ENCODE measurements at regions not wholly inside any gene's neighbourhood (a gene's known extent, or its start where the extent isn't known, plus 50 kb on each side); places are given as distances from the start of the nearest gene placed in this dataset.
"Not testable (repeated sequence)": the region's sequence is repeated elsewhere in the genome, so short reads cannot be mapped to it uniquely, and the experiment has no call there.

GRCh38 chr9:74092491-74092834 is 404.7 kb upstream of the RORB start:
- POLR2A ChIA-PET, result no interaction called here
- Histone ChIP-seq H2AFZ (ENCODE audit: low read depth) (no peak overlapping the region), H3K4me2 (no peak overlapping the region), H4K20me1 (ENCODE audit: insufficient read depth) (no peaks in the 10 kb centered on the region), H3K4me3 (ENCODE audit: low read depth in 2 of 2, low read length in 1 of 2) (no peak overlapping the region), H3K36me3 (replicated peaks in 1 of 2; ENCODE audit: control insufficient read depth in 1 of 2, insufficient read depth in 2 of 2, low read length in 1 of 2) (no peaks in the 10 kb centered on the region), H3K79me2 (ENCODE audit: insufficient read depth) (no peaks in the 10 kb centered on the region), H3K9ac (no peak overlapping the region), H3F3A (replicated peaks; ENCODE audit: insufficient read depth) (no peaks in the 10 kb centered on the region), H3K27ac (ENCODE audit: low read depth in 2 of 2, low read length in 1 of 2) (no peak overlapping the region), H3K4me1 (ENCODE audit: control insufficient read depth in 1 of 2, insufficient read depth in 2 of 2, low read depth in 1 of 2, low read length in 1 of 2) (no peaks in the 10 kb centered on the region), H3K9me3 (no peaks in the 10 kb centered on the region), H3K9me2 (no peaks in the 10 kb centered on the region), H3K27me3 (ENCODE audit: insufficient read depth) (no peaks in the 10 kb centered on the region)
- CTCF ChIA-PET, result no interaction called here
- no peak for DNase-seq
- TF ChIP-seq SMC3 (IDR thresholded peaks at IDR 0.05; ENCODE audit: low read depth, low read length), result no peak
- no peak for TF ChIP-seq TCF12 (IDR thresholded peaks at IDR 0.05)
- TF ChIP-seq RXRA (IDR thresholded peaks at IDR 0.05; ENCODE audit: borderline replicate concordance, low read depth), result no peak
- TF ChIP-seq JUND (IDR thresholded peaks at IDR 0.05), result no peak
- TF ChIP-seq, protein P1, sequence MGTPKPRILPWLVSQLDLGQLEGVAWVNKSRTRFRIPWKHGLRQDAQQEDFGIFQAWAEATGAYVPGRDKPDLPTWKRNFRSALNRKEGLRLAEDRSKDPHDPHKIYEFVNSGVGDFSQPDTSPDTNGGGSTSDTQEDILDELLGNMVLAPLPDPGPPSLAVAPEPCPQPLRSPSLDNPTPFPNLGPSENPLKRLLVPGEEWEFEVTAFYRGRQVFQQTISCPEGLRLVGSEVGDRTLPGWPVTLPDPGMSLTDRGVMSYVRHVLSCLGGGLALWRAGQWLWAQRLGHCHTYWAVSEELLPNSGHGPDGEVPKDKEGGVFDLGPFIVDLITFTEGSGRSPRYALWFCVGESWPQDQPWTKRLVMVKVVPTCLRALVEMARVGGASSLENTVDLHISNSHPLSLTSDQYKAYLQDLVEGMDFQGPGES (IDR thresholded peaks at IDR 0.05; ENCODE audit: low read depth, low read length), result no peak
- no peak for TF ChIP-seq FOXJ3 (CRISPR knock-in tag; IDR thresholded peaks at IDR 0.05)
- TF ChIP-seq FOXM1 (IDR thresholded peaks at IDR 0.05; ENCODE audit: low read depth), result no peak
- no peak for TF ChIP-seq YY1 (IDR thresholded peaks at IDR 0.05; ENCODE audit: low read depth)
- 12% methylated on average over 1 of the region's 1 CpG for WGBS (ENCODE audit: low lambda C conversion rate)

DNA sequence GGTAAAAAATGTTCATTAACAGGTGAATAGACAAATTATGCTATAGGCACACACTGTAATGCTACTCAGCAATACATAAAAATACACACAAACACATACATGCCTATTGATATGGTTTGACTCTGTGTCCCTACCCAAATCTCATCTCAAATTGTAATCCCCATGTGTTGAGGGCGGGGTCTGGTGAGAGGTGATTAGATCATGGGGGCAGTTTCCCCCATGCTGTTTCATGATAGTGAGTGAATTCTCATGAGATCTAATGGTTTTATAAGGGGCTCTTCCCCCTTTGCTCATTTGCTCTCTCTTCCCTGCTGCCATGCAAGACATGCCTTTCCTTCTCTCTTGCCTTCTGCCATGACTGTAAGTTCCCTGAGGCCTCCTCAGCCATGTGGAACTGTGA is 403.1 kb upstream of the RORB start:
- H3F3A ChIP-seq (replicated peaks; ENCODE audit: insufficient read depth); H3K4me2 ChIP-seq; H3K4me3 ChIP-seq (ENCODE audit: low read depth in 2 of 2, low read length in 1 of 2); H3K36me3 ChIP-seq (replicated peaks in 1 of 2; ENCODE audit: control insufficient read depth in 1 of 2, insufficient read depth in 2 of 2, low read length in 1 of 2); H3K27ac ChIP-seq (ENCODE audit: low read depth in 2 of 2, low read length in 1 of 2); POLR2A ChIA-PET; H3K9me3 ChIP-seq; CTCF ChIA-PET; H3K9ac ChIP-seq; DNase-seq; H3K79me2 ChIP-seq (ENCODE audit: insufficient read depth); H3K27me3 ChIP-seq (ENCODE audit: insufficient read depth); H4K20me1 ChIP-seq (ENCODE audit: insufficient read depth); H2AFZ ChIP-seq (ENCODE audit: low read depth); H3K4me1 ChIP-seq (ENCODE audit: control insufficient read depth in 1 of 2, insufficient read depth in 2 of 2, low read depth in 1 of 2, low read length in 1 of 2); H3K9me2 ChIP-seq: not testable (repeated sequence)
- 0% methylated on average over 1 of the region's 1 CpG for whole genome bisulfite sequencing (ENCODE audit: low lambda C conversion rate)

DNA sequence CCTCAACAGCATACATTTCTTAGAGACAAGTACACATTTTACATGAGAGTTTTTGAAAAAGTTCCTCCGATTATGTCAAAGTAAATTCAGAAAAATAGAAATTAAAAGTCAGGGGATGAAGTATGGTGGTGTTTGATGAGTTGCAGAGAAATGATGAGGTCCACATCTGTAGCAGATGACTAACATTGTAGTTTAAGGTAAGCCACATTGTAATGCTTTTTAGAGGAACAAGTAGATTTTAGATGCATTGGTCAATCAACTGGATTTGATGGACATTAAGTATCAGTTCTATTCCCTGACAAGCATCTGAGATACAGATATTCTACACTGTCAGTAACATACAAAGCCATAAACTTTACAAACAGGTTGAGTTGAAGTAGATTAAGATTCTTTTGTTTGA is 402.4 kb upstream of the RORB start:
- Histone ChIP-seq H3K9me2 (no peaks in the 10 kb centered on the region), H3K9me3 (no peaks in the 10 kb centered on the region), H4K20me1 (ENCODE audit: insufficient read depth) (no peaks in the 10 kb centered on the region), H3F3A (replicated peaks; ENCODE audit: insufficient read depth) (no peaks in the 10 kb centered on the region), H3K9ac (no peak overlapping the region), H2AFZ (ENCODE audit: low read depth) (no peak overlapping the region), H3K27ac (ENCODE audit: low read depth in 2 of 2, low read length in 1 of 2) (no peak overlapping the region), H3K4me2 (no peak overlapping the region), H3K79me2 (ENCODE audit: insufficient read depth) (no peaks in the 10 kb centered on the region), H3K27me3 (ENCODE audit: insufficient read depth) (no peaks in the 10 kb centered on the region), H3K36me3 (replicated peaks in 1 of 2; ENCODE audit: control insufficient read depth in 1 of 2, insufficient read depth in 2 of 2, low read length in 1 of 2) (no peaks in the 10 kb centered on the region), H3K4me1 (ENCODE audit: control insufficient read depth in 1 of 2, insufficient read depth in 2 of 2, low read depth in 1 of 2, low read length in 1 of 2) (no peaks in the 10 kb centered on the region), H3K4me3 (ENCODE audit: low read depth in 2 of 2, low read length in 1 of 2) (no peak overlapping the region)
- ChIA-PET CTCF (no interaction called here), POLR2A (no interaction called here)
- WGBS (ENCODE audit: low lambda C conversion rate), result 21% methylated on average over 1 of the region's 1 CpG
- no peak for DNase-seq
- TF ChIP-seq EZH2phosphoT487 (IDR thresholded peaks at IDR 0.05; ENCODE audit: borderline replicate concordance, low read depth), result no peak
- TF ChIP-seq TCF12 (IDR thresholded peaks at IDR 0.05), result no peak
- TF ChIP-seq MXI1 (IDR thresholded peaks at IDR 0.05; ENCODE audit: low read depth, low read length), result no peak
- TF ChIP-seq ELF1 (IDR thresholded peaks at IDR 0.05), result no peak
- TF ChIP-seq TEAD4 (IDR thresholded peaks at IDR 0.05; ENCODE audit: borderline replicate concordance, insufficient read depth), result no peak
- no peak for TF ChIP-seq FOXJ3 (CRISPR knock-in tag; IDR thresholded peaks at IDR 0.05)
- no peak for TF ChIP-seq CHD2 (IDR thresholded peaks at IDR 0.05; ENCODE audit: low read length, partially characterized antibody)
- no peak for TF ChIP-seq RCOR1 (IDR thresholded peaks at IDR 0.05; ENCODE audit: low read length)
- no peak for TF ChIP-seq NRF1 (IDR thresholded peaks at IDR 0.05; ENCODE audit: low read depth, low read length)
- no peak for TF ChIP-seq RXRA (IDR thresholded peaks at IDR 0.05; ENCODE audit: borderline replicate concordance, low read depth)
- no peak for TF ChIP-seq EP300 (IDR thresholded peaks at IDR 0.05; ENCODE audit: borderline replicate concordance in 1 of 2, low read depth in 1 of 2, low read length in 1 of 2)

Measured in SK-N-SH (cell line).